Subcutaneous abdominal adipose tissue (tissue), 5 donors: ENCODE measurements at regions not wholly inside any gene's neighbourhood (a gene's known extent, or its start where the extent isn't known, plus 50 kb on each side); places are given as distances from the start of the nearest gene placed in this dataset.

Experiments used
- H3K27ac ChIP-seq: one replicate; pipeline ENCODE4 v1.7.0; 2013; ENCODE audit warnings: low read depth, mild to moderate bottlenecking, inconsistent platforms, low read length, moderate library complexity
- H3K27me3 ChIP-seq, 5 donors: one replicate each; pipeline ENCODE4 v1.7.0; 2013; ENCODE audit warnings: low read length in 5 of 5, inconsistent platforms in 1 of 5; ENCODE audit not compliant: control insufficient read depth in 5 of 5, insufficient read depth in 4 of 5
- H3K36me3 ChIP-seq, 5 donors: one replicate each; pipeline ENCODE4 v1.7.0; 2013; ENCODE audit warnings: low read length in 5 of 5; ENCODE audit not compliant: control insufficient read depth in 5 of 5, insufficient read depth in 5 of 5
- H3K4me1 ChIP-seq, 5 donors: one replicate each; pipeline ENCODE4 v1.7.0; 2013; ENCODE audit warnings: low read length in 5 of 5, mild to moderate bottlenecking in 3 of 5, moderate library complexity in 1 of 5; ENCODE audit not compliant: control insufficient read depth in 5 of 5, insufficient read depth in 5 of 5
- H3K4me3 ChIP-seq, 5 donors: one replicate each; pipeline ENCODE4 v1.7.0; 2013; ENCODE audit warnings: low read length in 5 of 5, low read depth in 1 of 5
- H3K9ac ChIP-seq, 5 donors: one replicate each; pipeline ENCODE4 v1.7.0; 2013; ENCODE audit warnings: low read length in 5 of 5, mild to moderate bottlenecking in 4 of 5, moderate library complexity in 3 of 5
- H3K9me3 ChIP-seq, 5 donors: one replicate each; pipeline ENCODE4 v1.7.0; 2013; ENCODE audit warnings: low read length in 5 of 5; ENCODE audit not compliant: control insufficient read depth in 5 of 5
- donor health status: healthy.
- donor health status: healthy.
- donor health status: healthy.
- donor health status: healthy.
- donor health status: healthy.

DNA sequence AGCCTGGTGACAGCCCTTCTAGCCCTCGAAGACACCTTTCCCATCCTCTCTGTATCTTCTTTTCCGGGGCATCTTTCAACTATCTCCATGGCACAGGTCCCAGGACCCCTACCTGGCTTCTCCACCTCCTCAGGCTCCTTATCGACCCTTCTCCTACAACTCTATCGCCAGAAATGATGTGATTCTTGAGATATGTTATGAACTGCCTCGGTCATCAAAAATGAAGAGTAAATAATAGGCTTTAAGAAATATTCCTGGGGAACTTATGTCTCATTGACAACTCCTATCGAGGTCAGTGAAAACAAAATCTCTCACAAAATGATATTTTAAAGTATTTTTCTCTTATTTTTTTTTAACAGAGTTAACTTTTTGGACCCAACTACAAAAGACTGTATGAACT, 405.5 kb upstream of the SHH start:
- H3K9ac ChIP-seq = no peak overlapping the region
- no peaks in the 10 kb centered on the region for H3K9me3 ChIP-seq
- H3K36me3 ChIP-seq = no peaks in the 10 kb centered on the region
- no peak overlapping the region for H3K4me3 ChIP-seq
- no peak overlapping the region for H3K27ac ChIP-seq
- peaks cover 0 to 3% (median 0%) of the 10 kb centered on the region in 5 donors for H3K27me3 ChIP-seq
- peaks cover 0 to 17% (median 0%) of the 10 kb centered on the region in 5 donors for H3K4me1 ChIP-seq

DNA sequence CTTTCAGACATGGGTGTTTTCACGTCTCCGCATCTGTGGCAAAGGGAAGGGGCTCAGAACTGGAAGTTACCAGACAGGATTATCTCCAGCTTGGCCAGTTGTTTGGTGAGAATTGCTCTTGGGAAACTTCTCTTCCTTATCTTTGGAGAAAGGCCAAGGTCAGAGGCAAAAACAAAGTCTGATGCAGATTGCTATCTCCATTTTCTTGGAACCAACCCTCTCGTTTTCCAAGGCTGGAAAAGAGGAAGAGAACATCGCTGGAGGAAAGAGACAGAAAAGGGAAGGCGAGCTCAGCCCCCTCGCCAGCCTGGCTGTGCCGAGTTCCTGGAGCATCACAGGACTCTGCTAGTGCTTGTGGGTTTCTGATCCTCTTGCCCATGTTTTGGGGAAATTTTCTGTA, 396.8 kb upstream of the SHH start:
- no peaks in the 10 kb centered on the region for H3K27me3 ChIP-seq
- peaks cover 0 to 13% (median 0%) of the 10 kb centered on the region in 5 donors for H3K4me1 ChIP-seq
- no peak overlapping the region for H3K4me3 ChIP-seq
- H3K27ac ChIP-seq = no peak overlapping the region
- H3K9me3 ChIP-seq = no peaks in the 10 kb centered on the region
- H3K36me3 ChIP-seq = no peaks in the 10 kb centered on the region
- H3K9ac ChIP-seq = no peak overlapping the region

DNA sequence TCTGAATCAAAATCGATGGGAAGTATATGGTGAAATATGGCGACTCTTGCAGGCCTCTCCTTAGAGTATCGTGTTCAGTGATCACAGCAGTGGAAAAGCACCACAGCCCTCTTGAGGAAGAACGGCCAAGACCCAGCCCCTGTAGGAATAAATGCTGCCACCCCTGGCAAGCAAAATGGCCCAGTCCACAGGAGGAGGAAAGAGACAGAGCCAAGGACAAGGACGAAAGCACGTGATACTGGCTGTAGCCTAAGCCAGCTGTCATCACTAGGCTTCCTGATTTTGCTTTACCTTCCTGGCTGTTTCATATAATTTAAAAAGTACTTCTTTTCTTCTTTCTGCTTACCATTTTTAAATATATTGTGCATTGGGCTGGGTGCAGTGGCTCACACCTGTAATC, 395.0 kb upstream of the SHH start:
- H3K4me3 ChIP-seq = no peak overlapping the region
- peaks cover 0 to 5% (median 0%) of the 10 kb centered on the region in 5 donors for H3K4me1 ChIP-seq
- H3K36me3 ChIP-seq = no peaks in the 10 kb centered on the region
- H3K27ac ChIP-seq = no peak overlapping the region
- H3K9me3 ChIP-seq = no peaks in the 10 kb centered on the region
- no peak overlapping the region for H3K9ac ChIP-seq
- H3K27me3 ChIP-seq = no peaks in the 10 kb centered on the region

DNA sequence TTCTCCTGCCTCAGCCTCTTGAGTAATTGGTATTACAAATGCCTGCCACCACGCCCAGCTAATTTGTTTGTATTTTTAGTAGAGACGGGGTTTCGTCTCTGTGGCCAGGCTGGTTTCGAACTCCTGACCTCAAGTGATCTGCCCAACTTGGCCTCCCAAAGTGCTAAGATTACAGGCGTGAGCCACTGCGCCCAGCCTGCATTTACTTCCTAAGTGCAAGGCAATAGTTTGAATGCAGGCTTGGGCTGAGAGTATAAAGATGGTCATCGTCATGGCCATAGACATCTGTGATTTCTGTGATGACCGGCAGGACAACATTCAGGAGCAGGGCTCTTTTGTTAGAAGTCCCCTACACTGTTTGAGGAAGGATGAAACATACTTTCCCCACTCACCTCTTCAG, 393.9 kb upstream of the SHH start:
- no peak overlapping the region for H3K4me3 ChIP-seq
- no peak overlapping the region for H3K9ac ChIP-seq
- H3K9me3 ChIP-seq = no peaks in the 10 kb centered on the region
- peaks cover 0 to 5% (median 0%) of the 10 kb centered on the region in 5 donors for H3K4me1 ChIP-seq
- no peaks in the 10 kb centered on the region for H3K36me3 ChIP-seq
- H3K27me3 ChIP-seq = no peaks in the 10 kb centered on the region
- no peak overlapping the region for H3K27ac ChIP-seq

DNA sequence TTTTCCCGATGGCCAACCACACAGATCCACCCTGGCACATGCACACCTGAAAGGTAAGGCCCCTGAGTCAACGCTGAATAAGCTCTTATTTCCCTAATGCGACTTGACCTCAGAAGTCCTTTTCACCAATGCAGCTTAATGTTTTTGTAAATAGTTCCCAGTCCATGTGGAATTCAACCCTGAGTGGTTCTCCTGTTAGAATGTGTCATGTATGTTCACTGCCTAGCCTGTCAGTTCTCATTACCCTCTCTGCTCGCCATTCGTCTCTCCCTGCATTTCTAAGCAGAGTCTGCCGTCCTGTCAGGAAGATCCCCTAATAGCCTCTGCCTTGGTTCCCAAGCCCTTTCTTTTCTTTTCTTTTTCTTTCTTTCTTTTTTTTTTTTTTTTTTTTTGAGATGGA, 392.6 kb upstream of the SHH start:
- H3K27me3 ChIP-seq = no peaks in the 10 kb centered on the region
- H3K36me3 ChIP-seq = no peaks in the 10 kb centered on the region
- no peak overlapping the region for H3K4me3 ChIP-seq
- peaks cover 0 to 5% (median 0%) of the 10 kb centered on the region in 5 donors for H3K4me1 ChIP-seq
- no peaks in the 10 kb centered on the region for H3K9me3 ChIP-seq
- no peak overlapping the region for H3K9ac ChIP-seq
- H3K27ac ChIP-seq = no peak overlapping the region

DNA sequence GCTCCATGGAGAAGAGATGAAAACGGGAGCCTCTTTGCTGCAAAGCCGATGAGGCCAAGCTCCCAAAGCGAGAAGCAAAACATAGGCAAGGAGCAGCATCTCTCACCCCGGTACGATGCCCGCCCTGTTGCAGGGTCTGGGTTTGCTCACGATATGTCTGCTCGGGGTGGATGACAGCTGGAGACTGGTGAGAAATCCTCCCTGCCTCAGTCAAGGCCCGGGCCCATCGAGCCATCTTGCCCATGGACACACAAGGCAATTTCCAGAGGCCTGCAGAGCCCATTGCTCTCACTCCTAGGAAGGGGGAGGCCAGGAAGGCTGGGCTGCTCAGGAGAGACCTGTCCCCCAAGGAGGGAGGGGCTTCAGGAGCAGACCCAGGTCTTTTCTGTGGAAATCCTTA, 391.7 kb upstream of the SHH start:
- H3K9me3 ChIP-seq = no peaks in the 10 kb centered on the region
- H3K36me3 ChIP-seq = no peaks in the 10 kb centered on the region

DNA sequence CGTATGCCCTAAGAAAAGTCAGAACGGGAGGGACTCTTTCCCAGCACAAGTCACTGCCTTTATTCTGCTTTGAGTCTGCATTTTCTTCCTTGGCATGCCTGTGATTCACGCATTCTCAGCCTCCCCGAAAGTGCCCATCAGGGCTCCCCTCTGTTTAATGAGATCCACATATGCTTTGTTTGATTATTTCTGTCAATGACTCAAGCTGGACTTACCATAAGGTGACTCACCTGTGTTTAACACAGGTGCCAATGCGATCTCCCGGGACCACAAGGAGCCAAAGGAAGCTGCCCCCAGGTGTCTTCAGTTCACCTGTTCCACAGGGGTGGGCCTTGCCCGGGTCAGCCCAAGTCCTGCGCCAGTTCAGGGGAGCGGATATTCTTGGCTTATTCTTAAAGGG, 386.0 kb upstream of the SHH start:
- H3K27ac ChIP-seq = no peak overlapping the region
- no peak overlapping the region for H3K9ac ChIP-seq
- H3K9me3 ChIP-seq = no peaks in the 10 kb centered on the region
- H3K27me3 ChIP-seq = peaks cover 0 to 8% (median 3%) of the 10 kb centered on the region in 5 donors
- H3K4me1 ChIP-seq = no peaks in the 10 kb centered on the region
- H3K36me3 ChIP-seq = no peaks in the 10 kb centered on the region
- no peak overlapping the region for H3K4me3 ChIP-seq

More for the DNA sequence above, 391.7 kb upstream of the SHH start:
- no peaks in the 10 kb centered on the region for H3K27me3 ChIP-seq
- no peak overlapping the region for H3K9ac ChIP-seq
- H3K4me1 ChIP-seq = peaks cover 0 to 2% (median 0%) of the 10 kb centered on the region in 5 donors
- H3K27ac ChIP-seq = no peak overlapping the region
- no peak overlapping the region for H3K4me3 ChIP-seq

DNA sequence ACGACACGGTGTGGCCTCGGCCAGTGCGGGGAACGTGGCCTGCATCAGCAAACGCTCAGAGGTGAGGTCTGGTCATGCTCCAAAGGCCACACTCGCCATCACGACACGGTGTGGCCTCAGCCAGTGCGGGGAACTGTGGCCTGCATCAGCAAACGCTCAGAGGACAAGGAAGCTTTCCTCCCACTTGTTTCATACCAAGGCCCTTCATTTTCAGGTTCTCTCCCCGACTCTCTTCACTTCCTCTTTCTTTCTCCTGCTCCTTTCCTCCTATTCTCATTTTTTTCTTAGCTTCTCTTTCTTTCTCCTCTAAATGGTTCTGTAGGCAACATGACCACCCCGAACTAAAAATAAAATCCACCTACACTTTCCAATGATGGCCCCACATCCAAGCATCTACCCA, 384.4 kb upstream of the SHH start:
- H3K27me3 ChIP-seq = peaks cover 0 to 8% (median 3%) of the 10 kb centered on the region in 5 donors
- no peak overlapping the region for H3K9ac ChIP-seq
- no peaks in the 10 kb centered on the region for H3K36me3 ChIP-seq
- no peaks in the 10 kb centered on the region for H3K4me1 ChIP-seq
- no peak overlapping the region for H3K4me3 ChIP-seq
- H3K9me3 ChIP-seq = no peaks in the 10 kb centered on the region
- H3K27ac ChIP-seq = no peak overlapping the region

DNA sequence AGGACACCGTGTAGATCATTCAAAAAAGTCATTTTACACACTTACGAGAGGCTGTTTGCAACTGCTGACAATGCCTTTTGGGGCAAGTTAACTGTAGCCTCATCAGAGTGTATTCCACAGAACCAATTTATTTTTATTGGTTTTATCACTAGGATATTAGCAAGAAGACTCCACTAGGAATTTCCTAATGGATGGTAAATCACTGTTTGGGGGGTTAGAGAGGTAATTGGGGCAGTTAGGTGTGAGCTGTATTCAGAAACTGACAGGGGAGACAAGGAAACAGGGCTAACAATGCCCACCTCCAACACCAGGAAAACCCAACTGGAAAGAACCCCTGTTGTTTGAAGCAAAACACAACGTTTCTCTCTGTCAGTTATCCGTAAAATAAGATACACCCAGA, 383.0 kb upstream of the SHH start:
- Histone ChIP-seq H3K9ac (no peak overlapping the region), H3K9me3 (peaks cover 0 to 3% (median 0%) of the 10 kb centered on the region in 5 donors), H3K27ac (no peak overlapping the region), H3K4me3 (no peak overlapping the region), H3K4me1 (no peaks in the 10 kb centered on the region), H3K36me3 (no peaks in the 10 kb centered on the region), H3K27me3 (peaks cover 0 to 8% (median 3%) of the 10 kb centered on the region in 5 donors)

DNA sequence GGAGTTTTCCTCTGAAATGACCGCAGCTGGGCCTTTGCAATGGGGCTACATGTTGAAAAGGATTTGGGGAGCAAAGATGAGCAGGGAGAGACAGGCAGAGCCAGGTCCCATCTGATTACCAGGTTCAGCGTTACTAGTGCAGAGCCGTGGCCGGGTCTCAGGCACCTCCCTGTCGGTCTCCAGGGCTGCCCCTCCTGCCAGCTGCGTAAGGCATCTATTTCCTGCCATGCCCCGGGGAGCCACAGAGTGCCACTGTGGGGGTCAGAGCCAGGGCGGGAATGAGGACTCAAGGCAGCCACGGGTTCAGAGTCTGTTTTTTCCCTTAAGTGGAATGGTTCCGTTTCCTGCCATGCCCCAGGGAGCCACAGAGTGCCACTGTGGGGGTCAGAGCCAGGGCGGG, 382.6 kb upstream of the SHH start:
- no peak overlapping the region for H3K4me3 ChIP-seq
- no peak overlapping the region for H3K9ac ChIP-seq
- no peak overlapping the region for H3K27ac ChIP-seq
- H3K27me3 ChIP-seq = peaks cover 0 to 8% (median 3%) of the 10 kb centered on the region in 5 donors
- no peaks in the 10 kb centered on the region for H3K36me3 ChIP-seq
- H3K4me1 ChIP-seq = no peaks in the 10 kb centered on the region
- peaks cover 0 to 3% (median 0%) of the 10 kb centered on the region in 5 donors for H3K9me3 ChIP-seq

DNA sequence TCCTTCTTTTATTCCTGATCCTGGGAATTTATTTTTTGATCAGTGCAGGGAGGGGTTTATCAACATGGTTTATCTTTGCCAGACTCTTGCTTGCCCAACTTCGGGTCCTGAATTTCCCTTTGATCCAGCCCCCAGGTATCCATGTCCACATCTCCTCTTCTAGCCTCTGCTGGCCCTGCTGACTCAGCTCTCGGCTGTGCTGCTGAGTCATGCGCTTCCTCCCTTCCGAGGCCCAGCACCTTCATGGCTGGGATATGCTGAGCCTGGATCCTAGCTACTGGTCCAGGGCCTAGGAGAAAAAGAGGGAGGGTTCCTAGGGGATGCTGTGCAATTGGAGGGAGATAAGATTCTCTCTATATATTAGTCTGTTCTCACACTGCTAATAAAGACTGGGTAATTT, 380.7 kb upstream of the SHH start:
- H3K27me3 ChIP-seq = peaks cover 0 to 8% (median 3%) of the 10 kb centered on the region in 5 donors

More for the DNA sequence above, 380.7 kb upstream of the SHH start:
- Histone ChIP-seq H3K4me1 (no peaks in the 10 kb centered on the region), H3K9me3 (peaks cover 0 to 3% (median 0%) of the 10 kb centered on the region in 5 donors), H3K9ac (no peak overlapping the region), H3K4me3 (no peak overlapping the region), H3K36me3 (no peaks in the 10 kb centered on the region), H3K27ac (no peak overlapping the region)
